ENCODE measurements at regions not wholly inside any gene's neighbourhood (a gene's known extent, or its start where the extent isn't known, plus 50 kb on each side); places are given as distances from the start of the nearest gene placed in this dataset.
A peak's percentile ranks its signal among the peaks of the same experiment; 100 is the strongest.

DNA sequence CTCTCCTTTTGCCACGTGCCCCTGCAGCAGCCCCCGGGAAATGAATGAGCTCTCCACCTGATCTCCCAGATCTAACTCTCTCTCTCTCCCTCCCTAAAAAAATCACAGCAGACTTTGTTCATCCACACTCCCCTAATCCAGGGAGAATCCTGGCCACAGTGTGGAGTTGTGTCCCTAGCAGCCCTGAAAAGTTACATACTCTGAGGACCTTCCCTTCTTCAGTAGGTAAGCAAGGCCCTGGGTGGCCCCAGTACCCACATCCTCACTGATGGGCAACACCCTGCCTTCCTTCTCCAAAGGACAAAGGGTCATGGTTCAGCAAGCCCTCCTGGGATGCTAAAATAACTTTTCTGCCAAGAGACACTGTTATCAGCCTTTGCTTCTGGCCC lies 76.9 kb upstream of the GLI2 start:
- no peak for DNase-seq (ENCODE audit: low read depth in 2 of 2)
- Histone ChIP-seq H3K4me2 (ENCODE audit: extremely low read depth, insufficient read depth, low read length) (no peak overlapping the region), H3K4me1 (ENCODE audit: control insufficient read depth, extremely low read depth, insufficient read depth, low read length) (no peaks in the 10 kb centered on the region), H3K27me3 (ENCODE audit: control insufficient read depth, insufficient read depth, low read length) (peaks cover 15% of the 10 kb centered on the region), H3K9ac (ENCODE audit: insufficient read depth, low read length) (no peak overlapping the region), H2AFZ (ENCODE audit: low read length) (no peak overlapping the region), H3K9me3 (ENCODE audit: control insufficient read depth, insufficient read depth, low read depth, low read length) (no peaks in the 10 kb centered on the region), H4K20me1 (ENCODE audit: control insufficient read depth, extremely low read depth, insufficient read depth, low read length) (no peaks in the 10 kb centered on the region), H3K36me3 (ENCODE audit: control insufficient read depth, insufficient read depth, low read length) (no peaks in the 10 kb centered on the region), H3K79me2 (ENCODE audit: control insufficient read depth, insufficient read depth, low read length) (no peaks in the 10 kb centered on the region), H3K4me3 (replicated peaks in 1 of 4; ENCODE audit: control extremely low read depth in 1 of 4, insufficient read depth in 1 of 4, low read depth in 3 of 4, low read length in 4 of 4) (no peak overlapping the region), H3K27ac (ENCODE audit: insufficient read depth, low read length) (no peak overlapping the region)
- TF ChIP-seq, protein P1, sequence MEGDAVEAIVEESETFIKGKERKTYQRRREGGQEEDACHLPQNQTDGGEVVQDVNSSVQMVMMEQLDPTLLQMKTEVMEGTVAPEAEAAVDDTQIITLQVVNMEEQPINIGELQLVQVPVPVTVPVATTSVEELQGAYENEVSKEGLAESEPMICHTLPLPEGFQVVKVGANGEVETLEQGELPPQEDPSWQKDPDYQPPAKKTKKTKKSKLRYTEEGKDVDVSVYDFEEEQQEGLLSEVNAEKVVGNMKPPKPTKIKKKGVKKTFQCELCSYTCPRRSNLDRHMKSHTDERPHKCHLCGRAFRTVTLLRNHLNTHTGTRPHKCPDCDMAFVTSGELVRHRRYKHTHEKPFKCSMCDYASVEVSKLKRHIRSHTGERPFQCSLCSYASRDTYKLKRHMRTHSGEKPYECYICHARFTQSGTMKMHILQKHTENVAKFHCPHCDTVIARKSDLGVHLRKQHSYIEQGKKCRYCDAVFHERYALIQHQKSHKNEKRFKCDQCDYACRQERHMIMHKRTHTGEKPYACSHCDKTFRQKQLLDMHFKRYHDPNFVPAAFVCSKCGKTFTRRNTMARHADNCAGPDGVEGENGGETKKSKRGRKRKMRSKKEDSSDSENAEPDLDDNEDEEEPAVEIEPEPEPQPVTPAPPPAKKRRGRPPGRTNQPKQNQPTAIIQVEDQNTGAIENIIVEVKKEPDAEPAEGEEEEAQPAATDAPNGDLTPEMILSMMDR (conservative IDR thresholded peaks at IDR 0.05 in 1 of 2, IDR thresholded peaks at IDR 0.05 in 1 of 2; ENCODE audit: low read depth in 1 of 2, low read length in 2 of 2): no peak
- no peak for TF ChIP-seq EZH2 (IDR thresholded peaks at IDR 0.05; ENCODE audit: low read length, missing control alignments)

DNA sequence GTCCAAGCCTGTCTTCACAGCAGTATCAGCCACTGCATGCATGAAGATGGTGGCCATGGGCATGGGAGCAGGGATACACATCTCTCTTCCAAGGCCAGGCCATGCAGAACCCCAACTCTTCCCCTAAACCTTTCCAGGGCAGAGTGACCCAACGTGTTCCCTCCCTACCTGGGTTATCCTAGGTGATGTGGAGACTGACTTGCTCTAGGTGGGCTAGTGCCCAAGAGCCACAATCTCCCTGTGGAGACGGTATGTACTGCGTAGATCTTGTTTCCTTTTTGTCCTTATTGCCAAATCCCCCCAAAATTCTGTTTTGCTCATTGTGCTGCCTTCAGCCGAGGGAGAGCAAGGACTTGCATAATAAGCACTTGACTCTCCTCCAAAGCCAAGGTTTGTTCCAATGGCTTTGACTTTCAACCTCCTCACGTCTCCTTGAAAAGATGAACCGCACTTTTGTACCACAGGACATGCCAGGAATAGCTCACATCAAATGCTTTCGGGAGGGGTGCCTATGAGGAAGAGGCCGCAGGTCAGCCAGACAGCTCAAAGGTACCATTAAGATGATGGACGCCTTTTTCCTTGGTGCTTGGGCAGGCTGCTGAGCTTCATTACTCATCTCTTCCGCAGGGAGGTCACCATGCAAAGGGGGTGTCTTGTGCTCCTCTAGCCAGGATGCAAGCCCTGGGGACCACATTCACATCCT lies 76.2 kb upstream of the GLI2 start:
- Histone ChIP-seq H3K4me3 (replicated peaks in 1 of 4; ENCODE audit: control extremely low read depth in 1 of 4, insufficient read depth in 1 of 4, low read depth in 3 of 4, low read length in 4 of 4) (no peak overlapping the region), H3K79me2 (ENCODE audit: control insufficient read depth, insufficient read depth, low read length) (no peaks in the 10 kb centered on the region), H3K27me3 (ENCODE audit: control insufficient read depth, insufficient read depth, low read length) (peaks cover 15% of the 10 kb centered on the region), H3K9ac (ENCODE audit: insufficient read depth, low read length) (no peak overlapping the region), H3K4me1 (ENCODE audit: control insufficient read depth, extremely low read depth, insufficient read depth, low read length) (no peaks in the 10 kb centered on the region), H3K27ac (ENCODE audit: insufficient read depth, low read length) (no peak overlapping the region), H4K20me1 (ENCODE audit: control insufficient read depth, extremely low read depth, insufficient read depth, low read length) (no peaks in the 10 kb centered on the region), H3K4me2 (ENCODE audit: extremely low read depth, insufficient read depth, low read length) (no peak overlapping the region), H3K9me3 (ENCODE audit: control insufficient read depth, insufficient read depth, low read depth, low read length) (no peaks in the 10 kb centered on the region), H3K36me3 (ENCODE audit: control insufficient read depth, insufficient read depth, low read length) (no peaks in the 10 kb centered on the region), H2AFZ (ENCODE audit: low read length) (no peak overlapping the region)
- TF ChIP-seq, protein P1 (conservative IDR thresholded peaks at IDR 0.05 in 1 of 2, IDR thresholded peaks at IDR 0.05 in 1 of 2; ENCODE audit: low read depth in 1 of 2, low read length in 2 of 2): no peak
- no peak for TF ChIP-seq EZH2 (IDR thresholded peaks at IDR 0.05; ENCODE audit: low read length, missing control alignments)
- DNase-seq (ENCODE audit: low read depth in 2 of 2): peak in 1 of 2 donors; percentile 72

DNA sequence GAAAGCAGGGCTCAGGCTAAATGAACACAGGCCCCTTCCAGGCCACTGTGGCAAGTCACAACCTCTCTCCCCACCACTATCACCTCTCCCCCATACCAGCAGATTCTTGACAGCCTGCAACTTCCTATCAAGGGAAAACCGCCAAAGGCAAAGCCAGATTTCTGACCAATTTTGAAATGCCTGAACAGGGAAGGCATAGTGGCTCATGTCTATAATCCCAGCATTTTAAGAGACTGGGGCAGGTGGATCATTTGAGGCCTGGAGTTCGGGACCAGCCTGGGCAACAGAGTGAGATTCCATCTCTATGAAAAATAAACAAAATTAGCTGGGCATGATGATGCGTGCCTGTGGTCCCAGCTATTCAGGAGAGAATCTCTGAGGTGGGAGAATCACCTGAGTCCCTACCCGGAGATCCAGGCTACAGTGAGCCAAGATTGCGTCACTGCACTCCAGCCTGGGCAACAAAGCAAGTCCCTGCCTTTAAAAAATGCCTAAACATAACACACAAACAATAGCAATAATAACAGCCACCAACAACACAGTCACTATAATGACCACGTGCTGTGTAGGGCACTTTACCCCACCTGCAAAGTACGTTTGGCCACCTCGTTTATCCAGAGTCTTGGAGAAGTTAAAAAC lies 75.5 kb upstream of the GLI2 start:
- TF ChIP-seq, protein P1 (conservative IDR thresholded peaks at IDR 0.05 in 1 of 2, IDR thresholded peaks at IDR 0.05 in 1 of 2; ENCODE audit: low read depth in 1 of 2, low read length in 2 of 2): no peak
- no peak for TF ChIP-seq EZH2 (IDR thresholded peaks at IDR 0.05; ENCODE audit: low read length, missing control alignments)
- Histone ChIP-seq H3K9ac (ENCODE audit: insufficient read depth, low read length) (no peak overlapping the region), H3K79me2 (ENCODE audit: control insufficient read depth, insufficient read depth, low read length) (no peaks in the 10 kb centered on the region), H3K27me3 (ENCODE audit: control insufficient read depth, insufficient read depth, low read length) (peaks cover 15% of the 10 kb centered on the region), H3K9me3 (ENCODE audit: control insufficient read depth, insufficient read depth, low read depth, low read length) (no peaks in the 10 kb centered on the region), H3K4me3 (replicated peaks in 1 of 4; ENCODE audit: control extremely low read depth in 1 of 4, insufficient read depth in 1 of 4, low read depth in 3 of 4, low read length in 4 of 4) (no peak overlapping the region), H3K4me2 (ENCODE audit: extremely low read depth, insufficient read depth, low read length) (no peak overlapping the region), H2AFZ (ENCODE audit: low read length) (no peak overlapping the region), H3K36me3 (ENCODE audit: control insufficient read depth, insufficient read depth, low read length) (no peaks in the 10 kb centered on the region), H3K27ac (ENCODE audit: insufficient read depth, low read length) (no peak overlapping the region), H3K4me1 (ENCODE audit: control insufficient read depth, extremely low read depth, insufficient read depth, low read length) (no peaks in the 10 kb centered on the region), H4K20me1 (ENCODE audit: control insufficient read depth, extremely low read depth, insufficient read depth, low read length) (no peaks in the 10 kb centered on the region)
- no peak for DNase-seq (ENCODE audit: low read depth in 2 of 2)
